HG02852 (cell line): ENCODE measurements at regions not wholly inside any gene's neighbourhood (a gene's known extent, or its start where the extent isn't known, plus 50 kb on each side); places are given as distances from the start of the nearest gene placed in this dataset.
"Not testable (repeated sequence)": the region's sequence is repeated elsewhere in the genome, so short reads cannot be mapped to it uniquely, and the experiment has no call there.

Experiments used
- ATAC-seq: cut with Tn5 transposase; IDR thresholded peaks from one replicate; pipeline ENCODE4 v1.9.1; 2021; ENCODE audit warnings: mild to moderate bottlenecking, moderate library complexity; ENCODE audit not compliant: unreplicated experiment

- no peak for ATAC-seq
Observed at GRCh38 chr15:54850101-54850500, 346.6 kb downstream of the RSL24D1 start.

DNA sequence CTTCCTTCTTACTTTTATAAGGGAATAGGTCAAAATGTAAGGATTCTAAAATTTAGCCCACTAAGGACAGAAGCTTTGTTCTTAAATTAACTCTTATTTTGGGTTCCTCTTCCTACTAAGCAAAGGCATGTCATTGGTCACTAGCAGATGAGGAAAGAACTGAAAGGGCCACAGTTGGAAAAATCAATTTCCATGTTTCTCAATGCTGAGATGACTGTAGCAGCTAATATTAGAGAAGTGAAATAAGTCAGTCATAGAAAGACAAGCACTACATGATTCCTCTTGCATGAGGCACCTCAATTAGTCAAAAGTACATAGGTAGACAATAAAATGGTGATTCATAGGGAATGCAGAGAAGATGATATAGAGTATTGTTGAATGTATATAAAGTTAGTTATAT is 353.7 kb downstream of the RSL24D1 start:
- ATAC-seq = no peak

- no peak for ATAC-seq
Observed at GRCh38 chr15:54841701-54842305, 354.9 kb downstream of the RSL24D1 start.

- ATAC-seq = no peak
Observed at GRCh38 chr15:54840621-54841398, 355.9 kb downstream of the RSL24D1 start.

DNA sequence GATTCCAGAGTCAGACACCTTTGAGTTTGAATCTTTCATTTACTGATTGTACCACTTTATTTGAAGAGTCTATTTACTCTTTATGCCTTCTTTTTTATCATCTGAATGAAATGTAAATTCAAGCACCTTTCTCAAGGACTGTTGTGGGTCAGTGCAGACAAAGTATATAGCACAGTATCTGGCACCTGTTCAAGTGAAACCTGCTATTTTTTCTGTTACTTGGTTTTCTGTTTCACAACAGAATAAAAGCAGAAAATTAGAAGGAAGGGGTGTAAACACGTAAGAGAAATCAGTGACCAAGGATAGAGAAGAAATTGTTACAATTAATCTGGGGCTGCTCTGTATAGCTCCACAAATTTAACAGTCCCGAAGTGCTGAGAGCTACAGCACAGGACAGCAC is 357.4 kb downstream of the RSL24D1 start:
- ATAC-seq = no peak

GRCh38 chr15:54836052-54836795 is 360.5 kb downstream of the RSL24D1 start:
- peak; percentile 57 for ATAC-seq

- ATAC-seq = no peak
Observed at GRCh38 chr15:54829821-54830220, 366.9 kb downstream of the RSL24D1 start.

DNA sequence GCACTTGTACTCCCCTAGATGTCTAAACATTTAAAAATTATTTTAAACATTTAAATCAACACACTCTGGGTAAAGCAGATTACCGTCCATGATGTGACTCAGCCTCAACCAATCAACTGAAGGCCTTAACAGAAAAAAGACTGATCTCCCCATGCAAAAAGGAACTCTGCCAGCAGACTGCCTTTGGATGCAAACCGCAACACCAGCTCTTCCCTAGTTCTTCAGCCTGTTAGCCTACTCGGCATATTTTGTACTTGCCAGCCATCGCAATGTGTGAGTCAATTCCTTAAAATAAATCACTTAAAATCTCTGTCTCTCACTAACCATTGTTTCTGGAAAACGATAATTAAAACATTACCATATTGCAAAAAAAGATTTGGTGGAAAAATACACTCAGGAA is 375.9 kb downstream of the RSL24D1 start:
- no peak for ATAC-seq

- no peak for ATAC-seq
Observed at GRCh38 chr15:54820098-54820497, 376.6 kb downstream of the RSL24D1 start.

- no peak for ATAC-seq
Observed at GRCh38 chr15:54816401-54816800, 380.3 kb downstream of the RSL24D1 start.

- no peak for ATAC-seq
Observed at GRCh38 chr15:54815556-54815955, 381.2 kb downstream of the RSL24D1 start.

DNA sequence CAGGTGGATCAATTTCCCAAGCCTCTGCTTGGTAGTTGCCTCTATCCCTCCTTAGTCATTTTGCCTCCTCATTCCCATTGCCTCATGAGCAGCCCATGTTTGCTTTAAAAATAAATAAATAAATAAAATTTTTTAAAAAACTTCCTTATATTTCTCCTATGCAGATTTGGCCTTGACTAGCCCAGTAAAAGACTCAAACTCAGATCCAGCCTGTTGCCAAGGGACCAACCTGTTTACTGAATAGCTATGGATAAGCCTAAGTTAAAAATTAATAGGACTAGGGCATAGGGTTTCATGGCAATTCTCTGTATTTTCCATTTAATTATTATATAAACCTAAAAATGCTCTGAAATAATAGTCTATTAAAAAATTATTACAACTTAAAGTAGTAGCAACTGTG is 384.4 kb downstream of the RSL24D1 start:
- ATAC-seq = no peak

DNA sequence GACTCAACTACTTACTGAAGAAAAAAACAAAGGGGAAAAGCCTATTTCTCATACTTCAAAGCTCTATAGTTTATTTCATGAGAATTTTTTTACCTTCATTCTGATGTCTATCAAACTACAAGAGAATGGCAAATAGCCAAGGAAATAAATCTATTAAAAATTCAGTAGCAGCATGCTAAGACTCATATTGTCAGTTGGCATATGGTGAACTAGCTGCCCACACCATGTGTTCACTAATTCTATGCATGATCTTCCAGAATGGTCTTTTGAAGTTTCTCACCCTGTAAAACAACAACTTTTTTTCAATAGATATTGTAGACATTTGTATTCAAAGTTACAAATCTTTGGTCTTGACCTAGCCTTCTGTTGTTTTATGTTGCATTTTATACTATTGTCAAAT is 386.2 kb downstream of the RSL24D1 start:
- no peak for ATAC-seq

DNA sequence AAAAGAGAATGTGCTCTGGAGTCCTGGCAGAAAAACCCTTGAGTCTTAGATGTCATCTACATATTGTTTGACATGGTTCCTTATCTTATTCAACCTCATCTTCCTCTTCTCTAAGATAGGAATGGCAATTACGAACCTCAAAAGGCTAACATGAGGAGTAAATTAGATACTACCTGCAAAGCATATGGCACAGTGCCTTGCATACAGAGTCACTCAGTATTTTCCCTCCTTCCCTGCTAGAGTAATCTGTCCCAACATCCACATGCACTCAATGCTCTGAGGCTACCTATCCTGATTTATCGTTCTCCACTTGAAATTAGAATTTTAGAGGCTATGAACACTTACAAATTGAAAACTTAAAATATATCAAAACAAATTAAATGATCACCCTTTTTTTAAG is 386.7 kb downstream of the RSL24D1 start:
- no peak for ATAC-seq

- no peak for ATAC-seq
Observed at GRCh38 chr15:54808321-54808720, 388.4 kb downstream of the RSL24D1 start.

DNA sequence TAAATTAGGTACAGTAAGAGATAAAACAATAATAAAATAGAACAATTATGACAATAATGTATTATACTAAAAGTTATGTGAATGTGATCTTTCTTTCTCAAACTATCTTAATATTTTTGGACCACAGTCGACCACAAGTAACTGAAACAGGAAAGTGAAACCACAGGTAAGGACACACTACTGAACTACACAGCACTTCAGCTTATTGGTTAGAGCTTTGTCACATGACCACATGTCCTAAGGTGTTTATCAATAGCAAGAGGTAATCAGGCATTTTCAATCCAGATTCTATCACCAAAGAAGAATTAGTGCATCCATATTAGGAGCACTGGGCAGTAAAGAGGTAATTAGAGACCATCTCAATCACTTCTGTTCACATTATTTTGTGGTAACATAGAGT is 392.8 kb downstream of the RSL24D1 start:
- no peak for ATAC-seq

- no peak for ATAC-seq
Observed at GRCh38 chr15:54803134-54803808, 393.5 kb downstream of the RSL24D1 start.

DNA sequence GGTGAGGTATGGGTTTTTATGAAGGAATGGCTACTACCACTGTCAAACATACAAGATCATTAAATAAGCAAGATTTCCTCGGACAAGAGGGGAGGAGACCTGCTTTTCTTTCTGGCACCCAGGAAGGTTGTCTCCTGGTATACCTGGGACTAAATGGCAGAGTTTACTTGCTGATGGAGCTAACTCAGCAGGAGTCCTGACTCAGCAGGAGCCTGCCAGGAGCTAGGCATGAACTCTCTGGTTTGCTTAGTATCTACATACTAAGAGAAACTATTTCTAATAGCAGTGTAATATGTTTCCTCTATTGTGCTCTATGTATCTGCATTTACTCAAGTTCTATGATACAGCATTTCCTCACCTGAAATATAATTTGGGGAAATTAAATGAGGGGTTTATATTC is 404.2 kb downstream of the RSL24D1 start:
- no peak for ATAC-seq

DNA sequence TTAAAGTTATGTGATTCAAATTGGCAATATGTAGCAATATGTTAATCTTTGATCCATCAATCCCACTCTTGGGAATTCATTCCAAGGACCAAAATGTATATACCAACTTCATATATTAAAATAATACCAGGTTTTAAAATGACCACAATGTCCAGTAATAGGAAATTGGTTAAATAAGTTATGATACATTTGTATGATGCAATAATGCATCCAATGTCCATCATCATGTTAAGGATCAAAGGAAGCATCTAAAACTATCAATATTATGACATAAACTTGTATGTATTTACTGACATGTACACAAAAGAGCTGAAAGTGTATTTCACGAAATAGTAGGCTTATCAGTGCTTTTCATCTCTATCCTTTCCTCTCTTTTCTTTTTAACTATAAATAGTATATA is 406.0 kb downstream of the RSL24D1 start:
- ATAC-seq = no peak

DNA sequence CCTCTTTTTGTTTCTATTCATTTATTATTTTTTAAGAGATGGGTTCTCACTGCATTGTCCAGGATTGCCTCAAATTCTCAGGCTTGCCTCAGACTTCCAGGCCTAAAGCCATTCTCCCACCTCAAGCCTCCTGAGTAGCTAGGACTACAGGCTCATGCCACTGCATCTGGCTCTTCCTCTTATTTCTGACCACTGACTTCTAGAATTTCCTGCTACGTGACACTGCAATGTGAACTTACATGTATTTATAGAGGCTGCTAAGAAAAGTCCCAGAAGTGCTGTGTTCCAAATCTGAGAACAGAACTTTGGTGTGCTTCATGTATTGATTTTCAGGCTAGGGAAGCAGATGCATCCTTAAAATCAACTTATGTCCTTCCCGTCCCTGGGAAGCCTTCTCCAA is 407.4 kb downstream of the RSL24D1 start:
- no peak for ATAC-seq

GRCh38 chr15:54781220-54781619 is 415.5 kb downstream of the RSL24D1 start:
- ATAC-seq = not testable (repeated sequence)
